Limb (tissue), 2 donors: ENCODE measurements at regions not wholly inside any gene's neighbourhood (a gene's known extent, or its start where the extent isn't known, plus 50 kb on each side); places are given as distances from the start of the nearest gene placed in this dataset.

ENCODE experiments used
- DNase-seq, 2 donors: peaks; one replicate each; pipeline ENCODE4 v3.0.0-alpha.2; 2016; ENCODE audit errors: extremely low spot score in 2 of 2

DNA sequence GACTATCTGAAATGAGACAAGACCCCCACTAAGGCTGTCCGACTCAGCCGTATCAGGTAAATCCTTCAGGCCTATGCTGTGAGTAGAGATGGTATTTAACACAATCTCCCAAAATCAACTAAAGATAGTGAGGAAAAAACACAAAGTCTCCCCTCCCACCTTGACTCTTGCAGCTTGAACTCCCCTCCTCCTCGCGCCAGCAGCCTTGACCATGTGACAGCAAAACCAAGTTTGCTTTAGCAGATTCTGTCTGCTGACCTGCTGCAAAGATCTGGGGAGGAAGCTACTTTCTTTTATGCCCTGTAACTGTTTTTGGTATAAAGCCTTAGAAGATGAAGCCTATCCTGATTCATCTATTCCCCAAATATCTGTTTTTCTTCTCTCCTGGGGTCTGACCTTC, 509.5 kb downstream of the CDH26 start:
- no peak for DNase-seq

DNA sequence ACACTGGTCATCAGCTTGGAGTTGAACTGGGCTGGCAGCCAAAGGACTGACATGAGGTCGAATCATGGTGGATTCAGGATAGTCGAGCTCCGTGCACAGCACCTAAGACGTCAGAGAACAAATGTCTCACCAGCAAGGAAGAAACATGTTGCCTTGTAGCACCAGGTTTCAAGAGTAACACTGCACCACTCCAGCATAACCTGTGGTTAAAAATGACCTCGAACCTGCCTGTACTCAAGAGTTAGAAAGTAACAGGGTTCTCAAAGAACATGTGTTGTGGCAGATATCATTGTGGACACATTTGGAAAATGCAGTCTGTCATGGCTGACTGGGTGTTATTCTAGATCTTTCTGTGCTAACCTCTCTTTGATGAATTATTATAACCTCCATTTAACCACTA, 511.6 kb downstream of the CDH26 start:
- no peak for DNase-seq

DNA sequence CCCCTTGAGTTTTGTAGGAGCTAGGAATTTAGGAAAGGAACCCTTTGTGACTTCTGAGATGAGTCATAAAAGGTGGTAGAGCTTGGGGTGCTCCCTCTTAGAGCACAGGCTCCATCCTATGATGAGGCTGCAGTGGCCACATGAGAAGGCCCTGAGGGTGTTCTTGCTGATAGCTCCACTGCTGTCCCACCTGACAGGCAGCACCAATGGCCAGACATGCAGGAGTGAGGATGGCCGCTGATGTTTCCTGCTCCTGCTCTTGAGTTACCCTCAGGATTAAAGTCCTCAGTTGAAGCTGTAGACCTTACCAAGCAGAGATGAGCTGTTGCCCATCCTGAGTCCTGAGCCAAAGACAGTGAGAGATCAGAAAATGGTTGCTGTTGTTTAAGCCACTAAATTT, 512.1 kb downstream of the CDH26 start:
- no peak for DNase-seq

DNA sequence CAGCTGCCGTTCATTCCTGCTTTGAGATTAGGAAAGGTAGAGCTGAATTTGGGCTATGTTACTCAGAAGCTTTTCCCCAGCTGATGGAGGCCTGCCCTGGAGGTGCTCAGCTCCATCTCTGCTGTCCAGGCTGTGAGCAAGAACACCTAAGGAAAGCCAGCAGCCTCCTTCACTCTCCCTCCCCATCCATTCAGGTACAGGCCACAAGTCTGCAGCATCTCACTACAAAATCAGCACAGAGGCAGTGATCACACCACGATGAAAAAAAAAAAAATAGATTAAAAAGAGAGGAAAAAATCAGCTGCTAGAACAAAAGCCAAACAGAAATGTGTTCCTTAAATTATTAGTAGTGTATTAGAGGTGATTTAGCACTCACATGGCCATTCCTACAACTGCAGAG, 515.0 kb downstream of the CDH26 start:
- DNase-seq = no peak

DNA sequence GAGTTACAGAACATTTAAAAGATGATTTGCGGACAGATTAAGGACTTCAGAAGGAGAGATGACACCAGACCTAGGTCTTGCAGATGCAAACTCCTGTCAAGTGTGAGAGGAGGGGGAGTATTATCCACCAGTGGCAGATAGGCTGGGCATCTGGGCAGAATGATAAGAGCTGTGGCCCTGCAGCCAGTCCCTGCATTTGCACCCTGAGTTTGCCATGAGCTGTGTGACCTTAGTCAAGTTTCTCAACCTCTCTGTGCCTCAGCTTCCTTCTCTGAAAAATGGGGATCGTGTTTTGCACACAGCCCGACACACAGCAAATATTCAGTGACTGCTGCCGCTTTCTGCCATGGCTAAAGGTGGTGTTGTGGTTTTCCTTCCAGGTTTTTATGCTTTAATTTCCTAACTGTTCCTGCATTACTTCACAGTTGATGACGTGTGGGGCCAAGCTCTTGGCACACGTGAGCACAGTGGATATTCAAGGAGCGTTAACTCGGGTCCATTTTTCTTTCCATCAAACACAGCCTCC, 516.2 kb downstream of the CDH26 start:
- DNase-seq = no peak

DNA sequence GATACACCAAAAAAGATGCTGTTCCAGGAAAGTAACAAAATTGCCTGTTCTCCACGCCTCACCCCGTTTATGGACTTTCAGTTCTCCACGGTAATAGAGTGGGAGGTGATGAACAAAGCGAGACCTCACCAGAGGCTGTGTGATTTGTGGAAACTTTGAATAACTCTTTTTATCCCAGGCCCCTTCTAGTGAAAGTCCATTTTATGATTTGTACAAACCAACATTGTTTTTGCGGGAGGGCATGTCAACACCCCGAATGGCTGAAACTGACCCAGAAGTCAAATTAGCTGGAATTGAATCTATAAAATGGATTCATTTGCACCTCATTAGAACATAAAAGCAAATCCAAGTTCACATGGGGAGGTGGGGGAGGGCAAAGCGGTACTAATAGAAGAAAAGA, 517.8 kb downstream of the CDH26 start:
- no peak for DNase-seq

DNA sequence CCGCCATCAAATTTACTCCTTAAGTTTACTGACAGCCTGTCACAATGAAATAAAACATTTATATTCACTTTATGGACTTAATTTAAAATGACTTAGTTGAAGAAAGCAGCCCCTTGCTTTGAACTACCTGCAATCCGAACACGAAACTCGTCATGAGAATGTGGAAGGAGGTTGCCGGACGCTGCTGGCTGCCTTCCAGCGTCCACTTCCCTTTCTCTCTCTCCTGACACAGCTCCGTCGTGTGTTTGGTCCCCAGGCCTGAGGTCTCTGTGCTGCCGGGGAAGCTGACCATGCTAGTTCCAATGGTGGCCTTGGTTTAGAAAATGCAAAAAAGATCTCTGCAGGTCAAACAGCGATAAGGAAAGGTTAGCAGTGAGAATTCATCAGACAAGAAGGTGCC, 519.7 kb downstream of the CDH26 start:
- DNase-seq = no peak

DNA sequence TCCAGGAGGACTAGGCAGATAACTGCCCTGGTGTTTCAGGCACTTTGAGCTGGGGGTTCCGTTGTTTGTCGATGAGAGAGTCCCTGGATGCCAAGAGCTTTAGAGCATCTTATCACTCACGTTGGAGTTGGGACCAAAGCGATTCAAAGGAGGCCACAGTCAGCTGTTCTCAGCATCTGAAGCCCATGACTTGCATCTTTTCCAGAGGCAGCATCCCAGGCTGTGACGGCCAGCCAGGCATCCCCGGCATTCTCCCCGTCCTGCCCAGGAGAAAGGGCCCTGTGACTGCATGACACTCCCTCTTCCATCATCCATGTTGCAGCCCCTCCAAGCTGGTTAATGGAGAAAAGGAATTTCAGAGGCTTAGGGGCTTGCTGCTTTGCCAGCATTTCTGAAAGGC, 520.3 kb downstream of the CDH26 start:
- DNase-seq = no peak

DNA sequence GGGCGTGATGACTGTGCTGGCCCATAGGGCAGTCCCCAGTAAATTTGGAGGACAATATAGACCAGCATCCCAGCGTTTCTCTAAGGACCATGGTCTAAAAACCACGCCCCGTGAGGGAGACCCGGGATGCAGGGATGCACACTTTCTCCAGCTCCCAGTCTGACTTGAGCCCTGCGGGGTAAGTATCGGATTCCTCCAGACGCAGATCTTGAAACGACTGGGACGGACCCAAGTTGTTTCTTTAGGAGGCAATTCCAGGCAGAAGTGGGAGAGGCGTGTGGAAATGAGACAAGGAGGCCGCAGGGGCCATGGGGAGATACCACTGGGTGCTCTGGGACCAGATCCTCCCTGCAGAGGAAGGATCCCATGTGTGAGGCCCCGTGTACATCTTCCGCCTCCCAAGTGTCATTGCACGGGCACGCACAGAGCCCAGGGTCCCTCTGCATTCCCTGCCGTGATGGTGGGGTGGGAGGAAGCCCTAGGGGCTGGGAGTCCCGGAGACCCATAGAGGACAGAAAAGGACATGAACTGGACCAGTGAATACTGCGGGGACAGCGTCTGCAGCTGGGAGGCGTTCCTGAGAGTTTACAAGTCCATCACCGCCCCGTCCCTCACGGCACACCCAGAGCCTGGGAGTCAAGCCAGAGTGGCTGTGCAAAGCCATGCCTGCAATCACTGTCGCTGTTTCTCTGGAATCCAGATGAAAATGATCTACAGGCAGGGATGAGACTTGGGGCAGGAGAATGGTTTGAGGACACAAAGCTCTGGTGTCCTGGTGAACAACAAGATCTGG, 522.9 kb downstream of the CDH26 start:
- DNase-seq = no peak

DNA sequence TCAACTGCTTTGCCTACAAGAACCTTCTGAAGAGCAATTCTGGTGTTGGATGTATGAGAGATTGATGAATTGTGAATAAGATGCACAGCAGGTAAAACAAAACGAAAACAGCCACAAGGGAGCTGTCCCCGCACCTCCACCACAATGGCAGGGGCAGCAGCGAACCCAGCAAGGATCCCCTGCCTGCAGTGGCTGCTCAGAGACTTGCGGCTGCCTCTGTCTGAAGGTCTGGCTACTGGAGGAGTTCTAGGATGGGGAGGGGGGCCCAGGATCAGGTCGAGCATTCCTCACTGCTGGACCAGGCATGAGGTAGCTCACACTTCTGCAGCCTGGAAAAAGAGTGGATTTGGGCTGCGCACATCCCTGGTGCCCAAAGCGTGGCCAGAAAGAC, 523.5 kb downstream of the CDH26 start:
- DNase-seq = no peak

DNA sequence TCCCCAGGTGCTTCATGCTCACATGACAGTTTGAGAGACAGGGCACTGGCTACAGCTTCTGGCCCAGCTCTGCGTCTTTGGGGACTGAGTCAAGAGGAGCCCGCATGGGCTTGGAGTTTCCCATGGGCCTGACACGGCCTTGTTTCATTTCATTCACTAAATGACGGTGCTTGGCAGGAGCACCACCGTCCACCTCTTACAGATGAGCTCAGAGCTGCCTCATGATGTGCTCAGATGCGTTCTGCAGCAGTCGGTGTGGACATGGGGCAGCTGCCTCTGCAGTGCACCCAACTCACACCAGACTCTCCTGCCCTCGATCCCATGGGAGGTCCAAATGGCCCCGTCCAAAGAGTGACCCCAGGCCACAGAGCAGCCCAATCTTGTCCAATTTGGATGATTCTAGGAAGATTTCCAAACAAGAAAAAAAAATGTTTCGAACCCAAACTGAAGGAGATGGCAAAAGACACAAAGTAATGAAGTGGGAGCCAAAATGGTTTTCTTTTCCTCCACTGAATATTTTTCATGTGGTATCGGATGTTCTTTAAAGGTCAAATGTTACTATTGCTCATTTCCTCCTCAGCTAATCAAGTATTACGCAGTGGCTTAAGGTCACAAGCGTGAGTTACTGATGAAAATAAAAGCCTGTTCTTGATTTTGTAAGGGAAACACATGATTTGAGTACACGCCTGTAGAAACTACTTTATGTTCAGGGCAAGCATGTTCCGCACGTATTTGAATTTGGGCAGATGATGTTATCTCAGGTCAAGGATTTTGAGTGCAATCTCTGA, 524.2 kb downstream of the CDH26 start:
- no peak for DNase-seq

DNA sequence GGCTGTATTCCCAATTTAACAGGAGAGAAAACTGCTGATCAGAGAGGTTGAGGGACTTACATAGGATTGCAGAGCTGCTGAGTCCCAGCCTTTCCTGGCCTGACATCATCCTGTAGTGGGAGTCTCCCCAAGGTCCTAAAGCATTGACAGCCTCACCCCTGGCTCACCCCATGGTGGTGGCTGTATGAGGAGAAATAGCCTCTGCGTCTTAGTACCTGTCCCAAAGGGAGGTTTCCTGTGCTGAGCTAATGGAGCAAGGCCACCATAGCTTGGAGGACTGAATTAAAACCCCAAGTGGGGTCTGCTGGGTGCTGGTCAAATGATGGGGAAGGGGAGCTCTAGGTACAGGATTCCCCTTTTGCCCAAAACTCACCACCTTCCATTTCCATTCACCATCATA, 525.1 kb downstream of the CDH26 start:
- no peak for DNase-seq

DNA sequence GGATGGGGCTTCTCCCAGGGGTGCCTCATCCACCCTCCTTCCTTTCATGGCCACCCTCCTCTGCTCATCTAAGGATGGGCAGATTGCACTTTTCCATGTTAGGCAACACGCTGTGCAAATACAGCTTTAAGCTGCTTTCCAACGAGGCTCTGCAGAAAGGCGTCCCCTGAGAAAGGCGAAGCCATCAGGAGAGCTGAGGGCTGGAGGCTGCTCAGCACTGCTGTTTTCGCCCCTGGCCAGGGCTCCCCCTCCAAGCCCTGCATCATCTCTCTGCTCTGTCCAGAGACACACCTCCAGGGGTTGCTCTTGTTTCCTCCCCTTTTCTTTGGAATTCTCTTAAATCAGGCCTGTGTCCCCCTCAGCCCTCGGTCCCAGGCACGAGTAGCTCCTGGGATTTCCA, 526.1 kb downstream of the CDH26 start:
- DNase-seq = no peak

DNA sequence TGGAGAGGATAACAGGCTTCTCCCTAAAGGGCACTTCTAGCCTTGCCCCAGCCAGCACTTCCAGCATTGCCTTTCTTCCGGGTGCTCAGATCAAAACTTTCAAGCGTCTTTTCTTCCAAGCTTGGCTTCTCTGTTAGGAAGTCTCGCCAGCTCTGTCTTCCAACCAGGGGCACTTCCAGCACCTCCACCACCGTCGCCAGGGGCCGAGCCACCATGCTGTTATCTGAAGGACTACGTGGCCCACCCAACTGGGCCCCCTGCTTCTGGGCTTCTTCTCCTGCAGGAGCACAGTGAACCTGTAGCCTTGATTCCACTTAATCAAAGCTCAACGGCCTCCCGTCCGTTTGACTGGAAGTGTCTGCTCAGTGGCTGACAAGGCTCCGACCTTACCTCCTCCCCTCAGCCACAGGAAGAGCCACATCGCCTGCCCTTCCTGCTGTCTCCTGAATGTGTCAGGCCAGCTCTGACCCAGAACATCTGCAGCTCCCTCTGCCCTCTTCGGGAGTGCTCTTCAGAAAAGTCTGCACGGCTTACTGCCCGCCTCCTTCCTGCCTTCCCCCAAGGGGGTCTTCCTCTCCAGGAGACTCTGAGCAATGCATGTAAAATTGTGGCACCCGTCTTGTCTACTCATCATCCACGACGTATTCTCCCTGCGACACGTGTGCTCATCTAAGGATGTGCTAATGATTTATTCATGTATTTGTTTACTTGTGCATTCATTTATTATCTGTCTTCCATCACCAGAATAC, 527.0 kb downstream of the CDH26 start:
- no peak for DNase-seq

DNA sequence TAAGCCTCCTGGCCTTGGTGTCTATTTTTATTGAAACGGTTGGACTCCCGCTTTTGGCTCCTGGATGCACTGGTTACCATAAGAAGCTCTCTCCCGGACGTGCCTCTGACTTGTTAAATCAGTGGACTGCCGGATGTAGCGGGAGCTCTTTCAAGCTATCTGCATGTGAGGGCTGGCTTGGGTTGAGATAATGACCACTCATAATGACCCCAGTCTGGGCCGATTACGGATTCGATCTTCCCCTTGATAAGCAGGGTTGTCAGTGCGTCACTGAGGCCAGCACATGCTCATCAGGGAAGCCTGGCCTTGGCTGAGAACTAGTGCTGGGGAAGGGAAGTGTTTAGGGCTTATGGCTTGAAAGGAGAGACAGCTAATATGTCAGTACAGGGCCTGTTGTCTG, 528.1 kb downstream of the CDH26 start:
- no peak for DNase-seq

DNA sequence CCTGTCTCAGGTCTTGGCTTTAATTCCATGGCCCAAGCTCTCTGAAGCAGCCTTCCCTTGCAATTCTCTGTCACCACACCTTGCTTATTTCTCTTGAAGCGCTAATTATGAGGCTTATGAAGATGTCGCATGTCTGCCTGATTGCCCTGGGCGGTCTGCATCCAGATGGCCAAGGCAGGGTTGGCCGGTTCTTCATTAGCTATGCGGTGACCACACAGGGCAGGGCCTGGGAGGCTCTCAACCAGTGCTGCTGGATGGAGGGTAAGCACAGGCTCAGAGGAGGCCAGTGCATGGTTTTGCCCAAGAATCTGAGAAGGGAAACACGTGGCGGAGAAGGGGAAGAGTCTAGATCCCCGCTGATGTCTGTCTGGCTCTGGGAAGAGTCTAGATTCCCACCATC, 528.7 kb downstream of the CDH26 start:
- DNase-seq = no peak

DNA sequence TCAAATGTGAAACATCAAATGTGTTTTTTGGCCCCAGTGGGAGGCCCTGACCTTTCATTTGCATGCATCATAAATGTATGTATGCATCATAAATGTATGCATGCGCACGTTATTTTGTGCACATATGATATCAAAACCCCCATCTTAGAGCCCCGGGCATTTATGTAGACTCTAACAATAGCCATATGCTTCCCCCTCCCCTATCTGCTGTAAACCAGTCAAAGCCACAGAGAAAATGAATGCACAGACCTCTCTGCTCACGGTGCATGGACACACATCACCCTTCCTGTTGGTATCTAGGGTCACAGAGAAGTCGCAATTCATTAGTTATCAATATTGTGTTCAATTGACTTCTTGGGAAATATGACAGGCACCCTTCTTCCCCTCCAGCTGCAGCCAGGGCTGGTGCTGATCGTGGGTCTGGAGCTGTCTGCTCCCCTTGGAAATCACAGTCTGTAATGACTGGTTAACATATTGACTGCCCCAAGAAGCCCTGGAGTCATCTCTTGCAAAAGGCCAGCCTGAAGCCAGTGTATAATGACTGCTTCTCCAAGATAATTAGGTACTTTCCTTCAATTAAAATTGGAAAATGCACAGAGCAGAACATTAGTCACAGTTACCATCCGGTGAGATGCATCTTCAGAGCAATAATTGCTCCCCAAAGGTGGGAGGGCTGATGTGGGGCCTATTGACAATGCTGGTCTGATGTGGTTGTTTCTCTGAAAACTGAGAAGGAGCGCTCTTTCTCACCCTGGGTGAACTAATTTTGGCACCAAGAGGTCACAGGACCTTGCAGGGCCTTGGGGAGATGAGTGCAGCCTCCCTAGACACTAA, 532.2 kb downstream of the CDH26 start:
- DNase-seq = no peak

DNA sequence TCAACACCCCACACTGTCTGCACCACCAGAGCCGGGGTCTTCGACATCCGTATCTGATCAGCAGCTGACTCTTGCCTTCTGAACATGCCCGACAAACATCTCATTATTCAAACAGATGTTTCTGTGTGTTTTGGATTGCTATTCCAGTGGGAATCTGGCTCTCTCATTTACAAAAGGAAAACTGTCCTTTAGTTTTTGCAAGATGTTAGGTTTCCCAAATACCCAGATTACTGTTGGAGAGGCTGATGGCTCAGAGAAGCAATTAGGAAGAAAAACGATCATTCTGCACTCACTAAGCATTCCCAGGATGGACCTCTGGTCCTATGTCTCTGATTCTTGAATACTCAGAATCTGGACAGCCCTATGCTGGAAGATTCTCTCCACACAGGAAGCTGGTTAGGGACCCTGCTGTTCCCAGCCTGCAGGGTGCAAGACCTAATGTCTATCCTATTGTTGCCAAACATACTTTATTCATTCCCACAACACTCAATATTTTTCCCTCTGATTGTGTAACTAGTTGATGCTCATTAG, 532.9 kb downstream of the CDH26 start:
- peak in 1 of 2 donors; percentile 10 for DNase-seq

DNA sequence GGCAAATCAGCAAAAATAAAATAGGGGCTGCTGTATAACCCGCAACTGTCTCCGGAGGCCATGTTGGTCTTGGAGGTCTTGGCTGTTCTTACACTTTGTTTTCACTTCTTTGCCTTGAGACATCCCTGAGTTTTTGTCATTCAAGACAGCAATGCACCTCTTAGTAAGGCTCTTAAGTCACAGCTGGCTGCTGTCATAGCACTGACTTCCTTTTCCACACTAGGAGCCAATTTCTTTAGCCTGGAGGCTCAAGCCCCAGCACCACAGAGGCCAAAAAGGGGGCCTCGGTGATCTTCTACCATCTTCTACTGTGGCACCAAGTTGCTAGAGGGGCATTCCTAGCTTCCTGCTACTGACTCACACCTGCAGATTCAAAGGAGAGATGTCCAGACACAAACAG, 536.3 kb downstream of the CDH26 start:
- DNase-seq = no peak

DNA sequence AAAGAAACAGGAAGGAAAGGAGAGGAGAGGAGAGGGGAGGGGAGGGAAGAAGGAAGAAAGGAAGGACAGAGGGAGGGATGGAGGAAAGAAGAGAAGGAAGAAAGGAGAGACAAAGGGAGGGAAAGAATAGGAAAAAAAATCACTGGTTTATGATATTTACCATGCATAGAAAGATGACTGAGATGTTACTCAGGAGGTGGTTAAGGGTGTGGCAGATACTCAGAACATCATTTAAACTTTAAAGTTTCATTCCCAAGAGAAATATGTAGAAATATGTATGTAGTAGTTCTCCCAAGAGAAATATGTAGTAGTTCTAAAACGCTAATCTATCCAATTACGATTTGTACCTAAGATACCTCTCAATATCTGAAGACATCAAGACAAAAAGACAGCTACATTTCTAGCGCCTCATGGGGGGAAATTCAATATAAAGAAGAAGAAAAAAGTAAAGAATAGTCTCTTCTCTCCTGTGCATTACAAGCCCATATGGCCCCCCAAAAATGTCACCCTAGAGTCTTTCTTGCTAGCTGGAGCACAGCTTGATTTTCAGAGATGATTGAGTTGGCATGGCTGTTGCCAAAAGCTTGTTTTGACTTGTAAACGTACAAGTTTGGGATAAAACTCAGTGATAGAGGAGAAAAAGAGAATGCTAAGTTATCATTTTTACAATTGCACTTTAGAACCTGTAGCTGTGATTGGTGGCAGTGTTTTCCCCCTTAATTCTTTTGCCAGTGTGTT, 539.2 kb downstream of the CDH26 start:
- DNase-seq = no peak
